Heart left ventricle (tissue), 16 donors: ENCODE measurements at regions not wholly inside any gene's neighbourhood (a gene's known extent, or its start where the extent isn't known, plus 50 kb on each side); places are given as distances from the start of the nearest gene placed in this dataset.

ENCODE experiments used
- ATAC-seq, 4 donors: fragments of 200-7000 bp; cut with Tn5 transposase; one replicate each; pipeline ENCODE4 v1.9.1; 2020 to 2022; ENCODE audit warnings: moderate library complexity in 4 of 4, mild to moderate bottlenecking in 3 of 4, moderate number of reproducible peaks in 1 of 4
- DNase-seq, 5 donors: peaks; one replicate each; pipeline ENCODE4 v3.0.0-alpha.2; 2020
- H3K27ac ChIP-seq, 12 donors: fragments of 200-600 bp; sonication (generic) in 4 of 12; one replicate each; pipeline versions ENCODE4 v1.5.0 to v1.8.0; 2016 to 2022; ENCODE audit warnings: mild to moderate bottlenecking in 2 of 12
- H3K27me3 ChIP-seq, 9 donors: fragments of 200-600 bp; sonication (generic) in 2 of 9; one replicate each; pipeline versions ENCODE4 v1.5.1 to v1.8.0; 2016 to 2022; ENCODE audit warnings: mild to moderate bottlenecking in 3 of 9
- H3K36me3 ChIP-seq, 9 donors: fragments of 200-600 bp; sonication (generic) in 2 of 9; one replicate each; pipeline versions ENCODE4 v1.5.0 to v1.8.0; 2018 to 2022; ENCODE audit warnings: mild to moderate bottlenecking in 2 of 9
- H3K4me1 ChIP-seq, 12 donors: fragments of 200-600 bp; sonication (generic) in 4 of 12; one replicate each; pipeline versions ENCODE4 v1.5.0 to v1.8.0; 2016 to 2022; ENCODE audit warnings: mild to moderate bottlenecking in 3 of 12
- H3K4me3 ChIP-seq, 12 donors: fragments of 200-600 bp; sonication (generic) in 4 of 12; one replicate each; pipeline versions ENCODE4 v1.5.0 to v1.8.0; 2017 to 2022; ENCODE audit warnings: mild to moderate bottlenecking in 9 of 12, moderate library complexity in 4 of 12
- H3K9me3 ChIP-seq, 12 donors: fragments of 200-600 bp; sonication (generic) in 4 of 12; one replicate each; pipeline versions ENCODE4 v1.5.0 to v1.8.0; 2016 to 2022; ENCODE audit warnings: mild to moderate bottlenecking in 1 of 12
- CTCF ChIP-seq, 12 donors: fragments of 200-600 bp; sonication (generic) in 4 of 12; IDR thresholded peaks; one replicate each; pipeline versions ENCODE4 v1.5.0 to v1.8.0; 2018 to 2022; ENCODE audit warnings: antibody characterized with exemption in 12 of 12, mild to moderate bottlenecking in 5 of 12
- POLR2A ChIP-seq, 2 donors: fragments of 450-650 bp; IDR thresholded peaks; one replicate each; pipeline ENCODE4 v1.6.1; 2017; ENCODE audit warnings: antibody characterized with exemption in 2 of 2, mild to moderate bottlenecking in 2 of 2, moderate library complexity in 2 of 2
- WGBS, 4 donors: extraction: QIAGEN DNeasy Blood & Tissue Kit in 2 of 4; methylation state at CpG; one replicate each; pipeline versions ENCODE4 v1.1.5 to v1.1.7; 2013 to 2018; 5-methylcytosine and 5-hydroxymethylcytosine counted together
- intact Hi-C, 10 donors: fragments of 100-400 bp; cut with DNase I; formaldehyde crosslinking; loops; one replicate each; pipeline versions ENCODE4 v1.11.1 to v1.14.2; 2022
- donor health status: ischemic (EF 13 %, LVEDD 7.1; RV severe dilation, severe dysfunction).
- donor health status: healthy with polysubstance abuse.
- donor health status: DM: no; HTN: yes; CAD: no.
- donor health status: DM: no; HTN: no; CAD: no.
- donor health status: ischemic (EF 25% LVEDD 6.9; RV normal size, moderate dysfunction).
- donor health status: ischemic (EF 25% LVEDD 5.7; RV mildly dilated, moderate dysfunction).
- donor health status: healthy.
- donor health status: DM: yes; HTN: yes; CAD: no.
- donor health status: ischemic (EF 35%, LVEDD 5.7; RV mildly dilated, moderate dysfunction).
- donor health status: nonischemic (EF 11% LVEDD 7.7; RV severe dilation, severe dysfunction).
- donor health status: DM: yes; HTN: yes; CAD: no.
- donor health status: PGD.
- donor health status: ischemic (EF 29% LVEDD 5.4; RV normal size, mild dysfunction).
- donor health status: nonischemic (EF 23%, LVEDD 6.1; RV moderate dilation, normal function).

- no peak for TF ChIP-seq POLR2A (IDR thresholded peaks at IDR 0.05)
- no peak for TF ChIP-seq CTCF (IDR thresholded peaks at IDR 0.05)
- H3K27me3 ChIP-seq = no peaks in the 10 kb centered on the region
- H3K36me3 ChIP-seq = no peaks in the 10 kb centered on the region
- intact Hi-C loops = no loop called here
- peaks cover 0 to 5% (median 0%) of the 10 kb centered on the region in 12 donors for H3K9me3 ChIP-seq
- H3K4me1 ChIP-seq = no peaks in the 10 kb centered on the region
- DNase-seq (no peak), ATAC-seq (no peak)
- no peak overlapping the region for H3K27ac ChIP-seq
- H3K4me3 ChIP-seq = no peak overlapping the region
These were observed 207.9 kb upstream of the UFM1 start for GRCh38 chr13:38141792-38142191.

- H3K4me3 ChIP-seq = no peak overlapping the region
- 80 to 86% (median 84%) methylated on average over 4 of the region's 4 CpGs for WGBS, 4 donors
- H3K36me3 ChIP-seq = no peaks in the 10 kb centered on the region
- DNase-seq (no peak), ATAC-seq (no peak)
- peaks cover 0 to 5% (median 0%) of the 10 kb centered on the region in 12 donors for H3K9me3 ChIP-seq
- TF ChIP-seq POLR2A (IDR thresholded peaks at IDR 0.05) (no peak), CTCF (IDR thresholded peaks at IDR 0.05) (no peak)
- intact Hi-C loops = no loop called here
- no peaks in the 10 kb centered on the region for H3K27me3 ChIP-seq
- H3K4me1 ChIP-seq = no peaks in the 10 kb centered on the region
- H3K27ac ChIP-seq = no peak overlapping the region
These were observed 214.1 kb upstream of the UFM1 start for GRCh38 chr13:38135592-38135991.

GRCh38 chr13:38121267-38121666 is 228.4 kb upstream of the UFM1 start:
- intact Hi-C loops = no loop called here
- TF ChIP-seq CTCF (IDR thresholded peaks at IDR 0.05) (no peak), POLR2A (IDR thresholded peaks at IDR 0.05) (no peak)
- Histone ChIP-seq H3K27me3 (no peaks in the 10 kb centered on the region), H3K4me3 (no peak overlapping the region), H3K27ac (no peak overlapping the region), H3K36me3 (no peaks in the 10 kb centered on the region), H3K9me3 (no peaks in the 10 kb centered on the region), H3K4me1 (no peaks in the 10 kb centered on the region)
- DNase-seq (no peak), ATAC-seq (no peak)
- 88 to 93% (median 91%) methylated on average over 4 of the region's 4 CpGs for WGBS, 4 donors

- no peak for TF ChIP-seq CTCF (IDR thresholded peaks at IDR 0.05)
- TF ChIP-seq POLR2A (IDR thresholded peaks at IDR 0.05) = no peak
- Histone ChIP-seq H3K9me3 (peaks cover 0 to 6% (median 0%) of the 10 kb centered on the region in 12 donors), H3K36me3 (no peaks in the 10 kb centered on the region), H3K4me3 (no peak overlapping the region), H3K4me1 (peaks cover 0 to 4% (median 0%) of the 10 kb centered on the region in 12 donors), H3K27me3 (no peaks in the 10 kb centered on the region), H3K27ac (no peak overlapping the region)
- intact Hi-C loops = loop anchor here in 1 of 10 donors (2.0 kb wide), 1 partner anchor 27 kb away; no protein-coding TSS in a partner anchor
- ATAC-seq = no peak
- no peak for DNase-seq
These were observed 234.3 kb upstream of the TRPC4 start for GRCh38 chr13:38103851-38104250.
